Stimulated activated CD8-positive, alpha-beta memory T cell treated with anti-CD3 and anti-CD28 coated beads, Interleukin-2, amount 100 ng/mL, for 1 hour (primary cell): ENCODE measurements at regions not wholly inside any gene's neighbourhood (a gene's known extent, or its start where the extent isn't known, plus 50 kb on each side); places are given as distances from the start of the nearest gene placed in this dataset.
"Not testable (repeated sequence)": the region's sequence is repeated elsewhere in the genome, so short reads cannot be mapped to it uniquely, and the experiment has no call there.

ENCODE experiments used
- DNase-seq, 2 donors: peaks; one replicate each; pipeline ENCODE4 v3.0.0-alpha.2; 2020; ENCODE audit warnings: low read depth in 2 of 2

- no peak for DNase-seq
Measured at GRCh38 chr3:66933233-66933632, 64.9 kb upstream of the KBTBD8 start.

GRCh38 chr3:66934041-66934440 lies 64.1 kb upstream of the KBTBD8 start:
- DNase-seq, result no peak

GRCh38 chr3:66934725-66935124 lies 63.4 kb upstream of the KBTBD8 start:
- DNase-seq, result no peak

GRCh38 chr3:66937041-66937440 lies 61.1 kb upstream of the KBTBD8 start:
- DNase-seq, result not testable (repeated sequence)

- no peak for DNase-seq
Measured at GRCh38 chr3:66938338-66938963, 59.7 kb upstream of the KBTBD8 start.

- no peak for DNase-seq
Measured at GRCh38 chr3:66948041-66948440, 50.1 kb upstream of the KBTBD8 start.
